ENCODE measurements at regions not wholly inside any gene's neighbourhood (a gene's known extent, or its start where the extent isn't known, plus 50 kb on each side); places are given as distances from the start of the nearest gene placed in this dataset.
A peak's percentile ranks its signal among the peaks of the same experiment; 100 is the strongest.

GRCh38 chr2:147665105-147665504 is 179.7 kb upstream of the ACVR2A start:
- H3K27me3 ChIP-seq (ENCODE audit: control insufficient read depth in 1 of 2, insufficient read depth in 2 of 2, low read length in 1 of 2), result no peaks in the 10 kb centered on the region
- H3K9me3 ChIP-seq (ENCODE audit: control insufficient read depth, low read length), result peaks cover 4% of the 10 kb centered on the region
- intact Hi-C loops (cut with DNase I), result no loop called here
- no peaks in the 10 kb centered on the region for H3K4me1 ChIP-seq (ENCODE audit: control insufficient read depth in 1 of 2, insufficient read depth in 2 of 2, low read length in 2 of 2)
- ATAC-seq (ENCODE audit: low FRiP score) (no peak), DNase-seq (peak in 1 of 2 donors; percentile 49)
- 81 to 83% methylated on average over 2 of the region's 2 CpGs for WGBS, 2 donors
- no peak overlapping the region for H3K4me3 ChIP-seq (ENCODE audit: low read length in 2 of 2)
- no peak overlapping the region for H3K27ac ChIP-seq (ENCODE audit: low read depth in 1 of 2, low read length in 2 of 2)
- H3K36me3 ChIP-seq (ENCODE audit: control insufficient read depth in 1 of 2, insufficient read depth in 2 of 2, low read length in 1 of 2), result no peaks in the 10 kb centered on the region

- WGBS, 2 donors, result 77 to 79% methylated on average over 2 of the region's 2 CpGs
- no peaks in the 10 kb centered on the region for H3K27me3 ChIP-seq (ENCODE audit: control insufficient read depth in 1 of 2, insufficient read depth in 2 of 2, low read length in 1 of 2)
- no peak overlapping the region for H3K27ac ChIP-seq (ENCODE audit: low read depth in 1 of 2, low read length in 2 of 2)
- intact Hi-C loops (cut with DNase I), result no loop called here
- H3K4me1 ChIP-seq (ENCODE audit: control insufficient read depth in 1 of 2, insufficient read depth in 2 of 2, low read length in 2 of 2), result no peaks in the 10 kb centered on the region
- DNase-seq (no peak), ATAC-seq (ENCODE audit: low FRiP score) (no peak)
- no peak overlapping the region for H3K4me3 ChIP-seq (ENCODE audit: low read length in 2 of 2)
- peaks cover 4% of the 10 kb centered on the region for H3K9me3 ChIP-seq (ENCODE audit: control insufficient read depth, low read length)
- no peaks in the 10 kb centered on the region for H3K36me3 ChIP-seq (ENCODE audit: control insufficient read depth in 1 of 2, insufficient read depth in 2 of 2, low read length in 1 of 2)
These were observed 180.9 kb upstream of the ACVR2A start for GRCh38 chr2:147663962-147664361.

- ATAC-seq (ENCODE audit: low FRiP score), result no peak
These were observed 181.5 kb upstream of the ACVR2A start for GRCh38 chr2:147663153-147663961.

GRCh38 chr2:147662221-147662620 is 182.6 kb upstream of the ACVR2A start:
- 92 to 96% methylated on average over 4 of the region's 4 CpGs for WGBS, 2 donors
- no peak for ATAC-seq (ENCODE audit: low FRiP score)

More at GRCh38 chr2:147663153-147663961, 181.5 kb upstream of the ACVR2A start:
- Histone ChIP-seq H3K27me3 (ENCODE audit: control insufficient read depth in 1 of 2, insufficient read depth in 2 of 2, low read length in 1 of 2) (no peaks in the 10 kb centered on the region), H3K27ac (ENCODE audit: low read depth in 1 of 2, low read length in 2 of 2) (no peak overlapping the region), H3K36me3 (ENCODE audit: control insufficient read depth in 1 of 2, insufficient read depth in 2 of 2, low read length in 1 of 2) (no peaks in the 10 kb centered on the region), H3K9me3 (ENCODE audit: control insufficient read depth, low read length) (peaks cover 4% of the 10 kb centered on the region), H3K4me1 (ENCODE audit: control insufficient read depth in 1 of 2, insufficient read depth in 2 of 2, low read length in 2 of 2) (no peaks in the 10 kb centered on the region), H3K4me3 (ENCODE audit: low read length in 2 of 2) (no peak overlapping the region)
- intact Hi-C loops (cut with DNase I), result no loop called here
- DNase-seq, result no peak
- 85 to 86% methylated on average over 5 of the region's 5 CpGs for WGBS, 2 donors

GRCh38 chr2:147660680-147661079 is 184.1 kb upstream of the ACVR2A start:
- no peaks in the 10 kb centered on the region for H3K4me1 ChIP-seq (ENCODE audit: control insufficient read depth in 1 of 2, insufficient read depth in 2 of 2, low read length in 2 of 2)
- H3K27me3 ChIP-seq (ENCODE audit: control insufficient read depth in 1 of 2, insufficient read depth in 2 of 2, low read length in 1 of 2), result no peaks in the 10 kb centered on the region
- intact Hi-C loops (cut with DNase I), result no loop called here
- ATAC-seq (ENCODE audit: low FRiP score) (no peak), DNase-seq (no peak)
- H3K9me3 ChIP-seq (ENCODE audit: control insufficient read depth, low read length), result peaks cover 4% of the 10 kb centered on the region
- no peak overlapping the region for H3K27ac ChIP-seq (ENCODE audit: low read depth in 1 of 2, low read length in 2 of 2)
- H3K4me3 ChIP-seq (ENCODE audit: low read length in 2 of 2), result no peak overlapping the region
- no peaks in the 10 kb centered on the region for H3K36me3 ChIP-seq (ENCODE audit: control insufficient read depth in 1 of 2, insufficient read depth in 2 of 2, low read length in 1 of 2)
- whole genome bisulfite sequencing, 2 donors, result 87 to 88% methylated on average over 2 of the region's 2 CpGs

More at GRCh38 chr2:147662221-147662620, 182.6 kb upstream of the ACVR2A start:
- Histone ChIP-seq H3K4me1 (ENCODE audit: control insufficient read depth in 1 of 2, insufficient read depth in 2 of 2, low read length in 2 of 2) (no peaks in the 10 kb centered on the region), H3K9me3 (ENCODE audit: control insufficient read depth, low read length) (peaks cover 4% of the 10 kb centered on the region), H3K27me3 (ENCODE audit: control insufficient read depth in 1 of 2, insufficient read depth in 2 of 2, low read length in 1 of 2) (no peaks in the 10 kb centered on the region), H3K36me3 (ENCODE audit: control insufficient read depth in 1 of 2, insufficient read depth in 2 of 2, low read length in 1 of 2) (no peaks in the 10 kb centered on the region), H3K4me3 (ENCODE audit: low read length in 2 of 2) (no peak overlapping the region), H3K27ac (ENCODE audit: low read depth in 1 of 2, low read length in 2 of 2) (no peak overlapping the region)
- no peak for DNase-seq
- intact Hi-C loops (cut with DNase I), result no loop called here

GRCh38 chr2:147659051-147659450 is 185.8 kb upstream of the ACVR2A start:
- intact Hi-C loops (cut with DNase I), result no loop called here
- no peak for ATAC-seq (ENCODE audit: low FRiP score)
- WGBS, 2 donors, result 89 to 90% methylated on average over 1 of the region's 1 CpG

GRCh38 chr2:147657086-147658000 is 187.5 kb upstream of the ACVR2A start:
- no peak overlapping the region for H3K27ac ChIP-seq (ENCODE audit: low read depth in 1 of 2, low read length in 2 of 2)
- intact Hi-C loops (cut with DNase I), result no loop called here
- 70 to 78% methylated on average over 2 of the region's 2 CpGs for WGBS, 2 donors
- no peaks in the 10 kb centered on the region for H3K4me1 ChIP-seq (ENCODE audit: control insufficient read depth in 1 of 2, insufficient read depth in 2 of 2, low read length in 2 of 2)
- no peaks in the 10 kb centered on the region for H3K9me3 ChIP-seq (ENCODE audit: control insufficient read depth, low read length)
- H3K36me3 ChIP-seq (ENCODE audit: control insufficient read depth in 1 of 2, insufficient read depth in 2 of 2, low read length in 1 of 2), result no peaks in the 10 kb centered on the region
- H3K4me3 ChIP-seq (ENCODE audit: low read length in 2 of 2), result no peak overlapping the region
- DNase-seq, result no peak
- no peaks in the 10 kb centered on the region for H3K27me3 ChIP-seq (ENCODE audit: control insufficient read depth in 1 of 2, insufficient read depth in 2 of 2, low read length in 1 of 2)
- no peak for ATAC-seq (ENCODE audit: low FRiP score)

More at GRCh38 chr2:147659051-147659450, 185.8 kb upstream of the ACVR2A start:
- no peak overlapping the region for H3K4me3 ChIP-seq (ENCODE audit: low read length in 2 of 2)
- H3K27me3 ChIP-seq (ENCODE audit: control insufficient read depth in 1 of 2, insufficient read depth in 2 of 2, low read length in 1 of 2), result no peaks in the 10 kb centered on the region
- H3K4me1 ChIP-seq (ENCODE audit: control insufficient read depth in 1 of 2, insufficient read depth in 2 of 2, low read length in 2 of 2), result no peaks in the 10 kb centered on the region
- DNase-seq, result no peak
- peaks cover 1% of the 10 kb centered on the region for H3K9me3 ChIP-seq (ENCODE audit: control insufficient read depth, low read length)
- H3K27ac ChIP-seq (ENCODE audit: low read depth in 1 of 2, low read length in 2 of 2), result no peak overlapping the region
- H3K36me3 ChIP-seq (ENCODE audit: control insufficient read depth in 1 of 2, insufficient read depth in 2 of 2, low read length in 1 of 2), result no peaks in the 10 kb centered on the region

GRCh38 chr2:147649998-147650397 is 194.8 kb upstream of the ACVR2A start:
- intact Hi-C loops (cut with DNase I), result no loop called here

More at GRCh38 chr2:147649998-147650397, 194.8 kb upstream of the ACVR2A start:
- H3K36me3 ChIP-seq (ENCODE audit: control insufficient read depth in 1 of 2, insufficient read depth in 2 of 2, low read length in 1 of 2), result no peaks in the 10 kb centered on the region
- H3K4me3 ChIP-seq (ENCODE audit: low read length in 2 of 2), result no peak overlapping the region
- no peaks in the 10 kb centered on the region for H3K27me3 ChIP-seq (ENCODE audit: control insufficient read depth in 1 of 2, insufficient read depth in 2 of 2, low read length in 1 of 2)
- ATAC-seq (ENCODE audit: low FRiP score) (no peak), DNase-seq (no peak)
- H3K27ac ChIP-seq (ENCODE audit: low read depth in 1 of 2, low read length in 2 of 2), result no peak overlapping the region
- no peaks in the 10 kb centered on the region for H3K9me3 ChIP-seq (ENCODE audit: control insufficient read depth, low read length)
- H3K4me1 ChIP-seq (ENCODE audit: control insufficient read depth in 1 of 2, insufficient read depth in 2 of 2, low read length in 2 of 2), result no peaks in the 10 kb centered on the region
- WGBS, 2 donors, result 89 to 92% methylated on average over 6 of the region's 6 CpGs
